ENCODE measurements at regions not wholly inside any gene's neighbourhood (a gene's known extent, or its start where the extent isn't known, plus 50 kb on each side); places are given as distances from the start of the nearest gene placed in this dataset.

- Histone ChIP-seq H3K27me3 (ENCODE audit: insufficient read depth, low read length) (no peaks in the 10 kb centered on the region), H3K9ac (ENCODE audit: low read length) (no peak overlapping the region), H3K9me2 (ENCODE audit: insufficient read depth) (no peaks in the 10 kb centered on the region), H3K9me3 (ENCODE audit: control insufficient read depth in 1 of 2, insufficient read depth in 1 of 2, low read depth in 1 of 2, low read length in 2 of 2) (no peaks in the 10 kb centered on the region), H2AFZ (ENCODE audit: low read depth, low read length, poor library complexity, severe bottlenecking) (no peak overlapping the region), H3K4me3 (replicated peaks in 1 of 2; ENCODE audit: low read depth in 1 of 2, low read length in 2 of 2) (no peak overlapping the region), H3K36me3 (ENCODE audit: control insufficient read depth in 1 of 2, insufficient read depth in 2 of 2, low read length in 2 of 2) (no peaks in the 10 kb centered on the region), H3K27ac (ENCODE audit: low read depth, low read length) (no peak overlapping the region), H4K20me1 (ENCODE audit: insufficient read depth) (no peaks in the 10 kb centered on the region), H3K4me2 (ENCODE audit: low read length) (no peak overlapping the region), H3K4me1 (ENCODE audit: control insufficient read depth in 1 of 2, insufficient read depth in 2 of 2, low read length in 2 of 2) (no peaks in the 10 kb centered on the region), H3K79me2 (ENCODE audit: insufficient read depth, low read length) (no peaks in the 10 kb centered on the region)
- BruUV-seq (replicated peaks): no TSS peak
- POLR2A ChIA-PET: no interaction called here
- no peak for DNase-seq (ENCODE audit: low read depth, low spot score)
- no peak for ATAC-seq
- no peak for TF ChIP-seq CBX3 (IDR thresholded peaks at IDR 0.05; ENCODE audit: low read depth)
- TF ChIP-seq CEBPB (IDR thresholded peaks at IDR 0.05; ENCODE audit: low read depth): no peak
- no peak for TF ChIP-seq POLR2AphosphoS5 (IDR thresholded peaks at IDR 0.05; ENCODE audit: low read depth, low read length)
- TF ChIP-seq EZH2phosphoT487 (IDR thresholded peaks at IDR 0.05; ENCODE audit: borderline replicate concordance): no peak
- TF ChIP-seq REST (IDR thresholded peaks at IDR 0.05; ENCODE audit: low read depth): no peak
- TF ChIP-seq RAD21 (IDR thresholded peaks at IDR 0.05; ENCODE audit: low read depth): no peak
- no peak for TF ChIP-seq SIN3A (IDR thresholded peaks at IDR 0.05; ENCODE audit: low read depth)
- no peak for TF ChIP-seq YY1 (IDR thresholded peaks at IDR 0.05; ENCODE audit: extremely low read depth, insufficient replicate concordance, low read depth, low read length)
- CTCF ChIA-PET: no interaction called here
- RAD21 ChIA-PET (ENCODE audit: low non-redundant PET in 1 of 2, low total read pairs in 2 of 2, uncharacterized antibody in 2 of 2, unreplicated experiment in 2 of 2): no interaction called here
- intact Hi-C loops (cut with micrococcal nuclease): no loop called here
Observed at GRCh38 chr15:67922106-67922675, 82.3 kb upstream of the RNU6-1 start.

Data from HCT116 (cell line).